ENCODE measurements at regions not wholly inside any gene's neighbourhood (a gene's known extent, or its start where the extent isn't known, plus 50 kb on each side); places are given as distances from the start of the nearest gene placed in this dataset.

- H3K27ac Mint-ChIP-seq = no peak overlapping the region
- no peak overlapping the region for H4K91ac ChIP-seq (ENCODE audit: insufficient read length, low read depth, low read length)
Measured at GRCh38 chr2:139237023-139237422, 456.8 kb upstream of the NXPH2 start.

More at GRCh38 chr2:139237023-139237422, 456.8 kb upstream of the NXPH2 start:
- Mint-ChIP-seq H3K27me3 (ENCODE audit: low read depth) (no peaks in the 10 kb centered on the region), H3K4me3 (no peak overlapping the region), H3K36me3 (ENCODE audit: insufficient read depth in 1 of 3, low read depth in 3 of 3) (no peaks in the 10 kb centered on the region), H3K9me3 (no peaks in the 10 kb centered on the region), H3K4me1 (peaks cover 7 to 12% of the 10 kb centered on the region in 2 experiments)
- Histone ChIP-seq H3K23me2 (ENCODE audit: insufficient read length, low read depth, low read length, poor library complexity, severe bottlenecking) (no peaks in the 10 kb centered on the region), H2BK5ac (ENCODE audit: insufficient read length, low read length) (no peak overlapping the region), H3K9ac (ENCODE audit: extremely low read depth, insufficient read length, low read length) (no peak overlapping the region), H3K18ac (ENCODE audit: insufficient read length, low read depth, low read length) (no peak overlapping the region), H3K56ac (ENCODE audit: insufficient read length, low read depth, low read length) (no peak overlapping the region), H2BK120ac (ENCODE audit: low read depth, low read length, poor library complexity, severe bottlenecking) (no peak overlapping the region), H3K14ac (ENCODE audit: insufficient read depth, low read length) (no peak overlapping the region), H3K79me2 (ENCODE audit: insufficient read depth, low read length) (no peaks in the 10 kb centered on the region; the same call in 1 of the 2 replicates), H3K4me2 (ENCODE audit: insufficient read depth, insufficient read length, low read length) (no peak overlapping the region), H2AK5ac (ENCODE audit: insufficient read length, low read length) (no peak overlapping the region), H3K9me3 (ENCODE audit: control insufficient read depth, low read depth, low read length) (no peaks in the 10 kb centered on the region), H2BK12ac (ENCODE audit: insufficient read length, low read depth, low read length) (no peak overlapping the region), H3K4me1 (ENCODE audit: insufficient read depth, low read length) (no peaks in the 10 kb centered on the region), H4K20me1 (ENCODE audit: control insufficient read depth, insufficient read depth, insufficient read length) (no peaks in the 10 kb centered on the region), H3K27ac (ENCODE audit: insufficient read length, low read depth, low read length) (no peak overlapping the region), H4K8ac (replicated peaks; ENCODE audit: insufficient read length, low read depth, low read length) (no peak overlapping the region), H3K79me1 (ENCODE audit: insufficient read depth, low read depth, low read length, poor library complexity, severe bottlenecking) (no peaks in the 10 kb centered on the region), H3K23ac (ENCODE audit: insufficient read length, low read depth, low read length) (no peak overlapping the region), H3K27me3 (ENCODE audit: insufficient read depth, low read length) (no peaks in the 10 kb centered on the region), H2BK15ac (ENCODE audit: low read depth, low read length) (no peak overlapping the region), H4K5ac (ENCODE audit: insufficient read length, low read depth, low read length) (no peak overlapping the region), H3K4ac (ENCODE audit: low read depth, low read length) (no peak overlapping the region), H3T11ph (ENCODE audit: low read length) (no peak overlapping the region), H2AFZ (ENCODE audit: low read length) (no peak overlapping the region), H2BK20ac (ENCODE audit: low read depth, low read length, poor library complexity, severe bottlenecking) (no peak overlapping the region)
- no CpG with 5 or more reads among the region's 3 CpGs for WGBS (ENCODE audit: extremely low coverage, insufficient read length, low lambda C conversion rate)
- TF ChIP-seq CTCF (conservative IDR thresholded peaks at IDR 0.05) = no peak
- DNase-seq = no peak
